ENCODE measurements at regions not wholly inside any gene's neighbourhood (a gene's known extent, or its start where the extent isn't known, plus 50 kb on each side); places are given as distances from the start of the nearest gene placed in this dataset.
"Not testable (repeated sequence)": the region's sequence is repeated elsewhere in the genome, so short reads cannot be mapped to it uniquely, and the experiment has no call there.

DNA sequence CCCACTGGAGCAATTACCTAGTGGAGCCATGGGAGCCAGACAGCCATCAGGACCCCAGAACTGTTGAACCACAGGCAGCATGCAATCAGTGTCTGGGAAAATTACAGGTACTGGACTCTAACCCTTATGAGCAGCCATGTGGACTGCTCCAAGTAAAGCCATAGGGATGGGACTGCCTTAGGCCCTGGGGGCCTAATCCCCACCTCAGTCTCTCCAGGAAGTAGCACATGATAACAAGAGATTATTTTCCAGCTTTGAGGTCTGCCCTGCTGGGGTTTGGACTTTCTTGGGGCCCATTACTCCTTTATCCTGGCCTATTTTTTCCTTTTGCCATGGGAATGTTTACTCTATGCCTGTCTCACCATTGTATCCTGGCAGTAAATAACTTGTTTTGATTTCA is 226.8 kb downstream of the AEBP2 start:
- no peak for DNase-seq

DNA sequence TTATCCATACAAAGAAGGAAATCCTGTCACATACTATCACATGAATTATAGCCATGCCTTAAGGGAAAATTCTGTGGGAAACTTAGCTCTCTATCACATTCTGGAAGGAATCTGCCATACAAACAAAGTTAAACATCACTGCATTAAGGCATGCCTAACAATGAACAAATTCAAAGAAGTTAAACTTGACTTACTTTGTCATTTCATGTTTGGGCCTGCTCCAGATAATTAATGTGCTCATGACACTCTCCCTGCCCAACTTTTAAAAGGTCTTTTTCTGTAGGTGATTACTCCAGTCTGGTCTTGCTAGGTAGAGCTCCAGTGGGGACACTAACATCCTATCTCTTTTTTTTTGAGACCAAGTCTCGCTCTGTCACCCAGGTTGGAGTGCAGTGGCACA is 230.5 kb downstream of the AEBP2 start:
- DNase-seq: no peak

DNA sequence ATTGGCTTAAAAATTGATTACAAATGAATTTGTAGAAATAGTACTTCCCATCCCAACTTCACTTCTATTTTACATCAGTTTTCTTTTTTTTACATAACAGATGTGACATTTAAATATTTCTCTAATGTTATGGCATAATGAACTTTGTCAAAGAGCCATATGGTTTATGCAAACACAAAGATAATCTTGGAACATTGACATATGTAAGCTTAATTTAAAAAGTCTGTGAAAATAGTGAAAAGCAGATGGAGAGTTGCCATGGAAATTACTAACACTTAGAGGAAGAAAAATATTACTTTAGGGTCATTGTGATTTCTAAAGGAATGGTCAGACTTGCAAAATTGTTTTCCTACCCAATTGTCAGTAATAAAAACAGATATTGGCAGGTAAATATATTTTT is 232.4 kb downstream of the AEBP2 start:
- DNase-seq: no peak

DNA sequence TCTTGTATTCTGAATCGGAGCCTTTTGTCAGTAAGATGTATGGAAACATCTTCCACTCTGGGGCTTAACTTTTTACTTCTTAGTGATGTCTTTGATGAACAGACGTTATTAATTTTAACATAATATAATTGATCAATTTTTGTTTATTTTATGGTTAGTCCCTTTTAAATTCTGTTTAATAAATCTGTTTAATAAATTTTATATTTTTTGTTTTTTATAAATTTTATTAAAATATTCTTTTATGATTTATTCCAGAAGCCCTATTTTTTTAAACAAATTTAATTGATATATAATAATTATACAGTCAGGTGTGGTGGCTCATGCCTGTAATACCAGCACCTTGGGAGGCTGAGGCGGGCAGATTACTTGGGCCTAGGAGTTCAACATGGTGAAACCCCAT is 235.1 kb downstream of the AEBP2 start:
- no peak for DNase-seq

DNA sequence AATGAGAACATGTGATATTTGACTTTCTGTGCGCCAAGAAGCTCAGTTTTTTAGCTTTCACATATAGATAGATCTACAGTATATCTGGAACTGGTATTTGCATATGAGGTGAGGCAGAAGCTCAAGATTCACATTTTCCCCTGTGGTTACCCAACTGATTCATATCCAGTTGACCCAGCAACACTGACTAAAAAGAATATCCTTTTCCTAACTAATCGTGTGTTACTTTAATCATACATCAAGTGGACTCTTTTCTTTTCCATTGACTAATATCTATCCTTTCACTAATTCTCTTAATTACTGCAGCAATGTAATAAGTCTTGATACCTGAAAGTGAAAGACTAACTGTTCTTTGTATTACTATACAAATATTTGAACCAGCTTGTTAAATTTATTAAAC is 236.1 kb downstream of the AEBP2 start:
- DNase-seq: no peak

DNA sequence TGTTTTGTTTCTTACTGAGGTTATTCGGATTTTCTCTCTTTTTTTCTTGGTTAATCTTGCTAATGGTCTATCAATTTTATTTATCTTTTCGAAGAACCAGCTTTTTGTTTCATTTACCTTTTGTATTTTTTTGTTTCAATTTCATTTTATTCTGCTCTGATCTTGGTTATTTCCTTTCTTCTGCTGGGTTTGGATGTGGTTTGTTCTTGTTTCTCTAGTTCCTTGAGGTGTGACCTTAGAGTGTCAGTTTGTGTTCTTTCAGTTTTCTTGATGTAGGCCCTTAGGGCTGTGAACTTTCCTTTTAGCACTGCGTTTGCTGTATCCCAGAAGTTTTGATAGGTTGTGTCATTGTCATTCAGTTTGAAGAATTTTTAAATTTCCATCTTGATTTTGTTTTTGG is 239.2 kb downstream of the AEBP2 start:
- not testable (repeated sequence) for DNase-seq

DNA sequence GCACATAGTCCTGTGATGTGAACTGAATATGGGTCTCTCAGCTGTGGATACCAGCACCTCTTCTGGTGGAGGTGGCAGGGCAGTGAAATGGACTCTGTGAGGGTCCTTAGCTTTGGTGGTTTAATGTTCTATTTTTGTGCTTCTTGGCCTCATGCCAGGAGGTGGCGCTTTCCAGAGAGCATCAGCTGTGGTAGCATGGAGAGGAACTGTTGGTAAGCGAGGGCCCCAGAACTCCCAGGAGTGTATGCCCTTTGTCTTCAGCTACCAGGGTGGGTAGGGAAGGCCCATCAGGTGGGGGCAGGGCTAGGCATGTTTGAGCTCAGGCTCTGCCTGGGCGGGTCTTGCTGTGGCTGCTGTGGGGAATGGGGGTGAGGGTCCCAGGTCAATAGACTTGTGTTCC is 241.7 kb downstream of the AEBP2 start:
- DNase-seq: no peak

DNA sequence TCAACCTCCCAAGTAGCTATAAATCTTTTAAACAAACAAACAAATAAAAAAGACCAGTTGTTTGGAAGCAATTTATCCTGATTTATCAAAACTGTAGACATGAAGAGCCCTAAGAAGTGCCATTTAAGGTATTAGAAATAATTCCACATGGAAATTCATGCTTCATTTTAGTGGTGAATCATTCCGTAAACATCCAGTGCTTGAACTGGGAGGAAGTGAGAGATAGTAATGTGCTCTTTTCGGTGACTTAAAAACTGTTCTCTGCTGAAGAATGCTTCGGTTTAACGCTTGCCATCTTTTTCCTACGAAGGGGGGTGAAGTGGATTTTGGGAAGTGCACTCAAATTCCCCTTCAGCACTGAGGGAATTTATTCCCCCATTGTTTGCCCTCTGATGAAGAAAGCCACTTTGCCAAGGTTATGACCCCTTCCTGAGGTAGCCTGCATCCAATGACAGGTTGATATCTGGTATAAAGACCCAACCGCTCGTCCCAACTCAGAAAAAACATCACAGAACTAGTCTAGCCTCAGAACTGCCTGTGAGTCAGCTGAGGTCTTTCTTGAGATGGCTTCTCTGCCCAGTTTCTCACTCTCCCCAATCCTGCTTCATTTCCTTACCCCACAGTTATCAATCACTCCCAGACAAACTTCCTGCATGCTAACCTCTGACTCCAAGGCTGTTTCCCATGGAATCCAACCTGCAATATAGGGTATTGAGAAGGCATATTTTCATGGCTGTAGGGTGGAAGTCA is 244.1 kb downstream of the AEBP2 start:
- DNase-seq: no peak

- DNase-seq: no peak
These were observed 248.1 kb downstream of the AEBP2 start for GRCh38 chr12:19687371-19687770.

- peak; percentile 56 for DNase-seq
These were observed 249.2 kb downstream of the AEBP2 start for GRCh38 chr12:19688532-19688931.

DNA sequence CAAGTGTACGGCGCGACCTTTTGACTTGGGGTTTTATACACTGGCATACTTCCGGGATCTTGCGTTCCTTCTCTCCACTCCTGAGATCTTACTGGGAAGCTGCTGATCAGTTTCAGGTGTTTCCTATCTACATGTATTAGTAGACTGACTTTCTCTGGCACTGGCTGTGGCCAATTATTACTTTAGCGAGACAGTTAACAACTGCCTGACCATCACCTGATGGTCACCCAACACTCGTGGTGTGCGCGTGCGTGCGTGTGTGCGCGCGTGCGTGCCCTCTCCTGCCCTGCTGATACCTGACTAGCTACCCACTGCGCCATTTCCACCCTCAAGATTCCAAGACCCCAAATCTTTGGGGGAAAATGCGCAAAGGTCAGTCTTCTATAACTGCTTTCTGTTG is 249.9 kb downstream of the AEBP2 start:
- no peak for DNase-seq

DNA sequence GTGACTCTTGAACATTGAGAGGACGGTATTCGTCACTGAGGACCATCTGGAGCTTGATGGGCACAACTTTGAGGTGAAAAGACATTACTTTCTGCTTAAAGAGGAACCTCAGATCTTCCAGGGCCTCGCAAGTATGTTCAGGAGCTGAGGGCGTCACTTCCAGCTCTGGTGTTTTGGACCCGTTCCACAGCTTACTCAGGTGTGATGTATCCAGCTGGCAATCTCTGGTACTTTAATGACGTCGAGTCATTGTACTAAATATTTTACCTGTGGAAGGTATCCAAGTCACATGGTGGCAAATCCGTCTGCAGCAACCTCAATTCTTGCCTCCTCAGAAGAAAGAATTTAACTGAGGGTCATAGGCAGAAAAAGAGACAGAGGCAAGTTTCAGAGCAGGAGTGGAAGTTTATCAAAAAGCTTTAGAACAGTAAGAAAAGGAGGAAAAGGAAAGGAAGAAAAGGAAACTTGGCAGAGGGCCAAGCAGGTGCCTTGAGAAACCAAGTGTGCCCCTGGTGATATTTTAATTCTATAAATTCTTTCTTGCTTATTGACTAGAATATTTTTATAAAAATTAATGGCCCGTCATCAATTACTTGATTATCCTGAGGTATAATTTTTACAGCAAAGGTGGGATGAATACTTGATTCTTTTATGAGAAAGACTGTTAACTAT is 250.6 kb downstream of the AEBP2 start:
- DNase-seq: no peak

DNA sequence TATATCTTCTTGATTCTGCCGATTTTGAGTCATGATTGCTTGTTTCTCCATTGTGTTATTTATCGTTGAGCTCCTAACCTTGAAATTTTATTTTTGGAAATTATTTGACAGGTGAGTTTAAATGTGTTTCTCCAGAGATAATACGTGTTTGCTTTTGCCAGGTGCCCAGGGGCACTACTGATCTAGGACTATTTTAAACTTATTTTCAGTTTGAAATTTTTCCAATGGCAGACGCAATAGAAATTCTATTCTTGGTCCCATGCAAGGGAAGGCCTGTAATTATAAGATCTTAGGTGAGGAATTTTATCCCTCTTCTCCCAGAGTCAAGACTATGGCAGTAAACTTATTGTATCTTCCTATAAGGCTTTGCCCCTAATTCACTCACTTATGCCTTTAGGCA is 252.8 kb downstream of the AEBP2 start:
- no peak for DNase-seq

- DNase-seq: no peak
These were observed 253.3 kb downstream of the AEBP2 start for GRCh38 chr12:19692566-19692965.

DNA sequence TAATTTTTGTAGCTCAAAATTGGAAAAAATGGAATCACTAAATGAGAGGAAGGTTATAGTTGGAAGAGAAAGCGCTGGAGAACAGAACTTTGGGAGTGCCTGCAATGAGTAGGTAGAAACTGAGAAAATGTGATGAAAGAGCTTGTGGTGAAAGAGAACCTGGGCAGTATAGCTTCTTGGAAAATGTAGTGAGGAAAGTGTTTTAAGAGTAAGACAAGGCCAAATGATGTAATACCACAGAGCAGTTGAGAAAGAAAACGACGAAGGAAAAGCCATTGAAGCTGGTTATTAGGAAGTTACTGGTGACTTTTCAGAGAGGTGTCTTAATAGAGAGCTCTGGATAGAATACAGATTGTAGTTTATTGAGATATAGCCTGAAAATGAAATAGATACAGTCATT is 255.3 kb downstream of the AEBP2 start:
- DNase-seq: no peak

- no peak for DNase-seq
These were observed 256.2 kb downstream of the AEBP2 start for GRCh38 chr12:19695244-19696098.

- no peak for DNase-seq
These were observed 261.7 kb downstream of the AEBP2 start for GRCh38 chr12:19700969-19701368.

DNA sequence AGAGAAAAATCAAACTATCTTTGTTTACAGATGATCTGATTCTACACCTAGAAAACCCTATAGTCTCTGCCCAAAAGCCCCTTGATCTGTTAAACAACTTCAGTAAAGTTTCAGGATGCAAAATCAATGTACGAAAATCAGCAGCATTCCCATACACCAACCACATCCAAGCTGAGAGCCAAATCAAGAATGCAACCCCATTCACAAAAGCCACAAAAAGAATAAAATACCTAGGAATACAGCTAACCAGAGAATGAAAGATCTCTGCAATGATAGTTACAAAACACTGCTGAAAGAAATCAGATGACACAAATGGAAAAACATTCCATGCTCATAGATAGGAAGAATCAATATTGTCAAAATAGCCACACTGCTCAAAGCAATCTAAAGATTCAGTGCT is 265.7 kb downstream of the AEBP2 start:
- DNase-seq: no peak

DNA sequence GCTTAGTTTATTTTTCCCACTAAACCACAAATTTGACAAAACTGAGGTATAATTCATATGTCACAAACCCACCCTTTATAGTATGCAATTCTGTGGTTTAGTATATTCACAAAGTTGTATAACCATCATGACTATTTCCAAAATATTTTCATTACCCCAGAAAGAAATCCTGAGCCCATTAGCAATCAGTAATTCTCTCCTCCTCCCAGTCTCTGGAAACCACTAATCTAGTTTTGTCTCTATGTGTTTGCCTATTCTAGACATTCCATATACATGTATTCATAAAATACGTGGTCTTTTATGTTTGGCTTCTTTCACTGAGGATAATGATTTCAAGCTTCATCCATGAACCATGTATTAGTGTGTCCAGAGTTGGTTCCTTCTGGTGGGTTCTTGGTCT is 267.6 kb downstream of the AEBP2 start:
- no peak for DNase-seq

DNA sequence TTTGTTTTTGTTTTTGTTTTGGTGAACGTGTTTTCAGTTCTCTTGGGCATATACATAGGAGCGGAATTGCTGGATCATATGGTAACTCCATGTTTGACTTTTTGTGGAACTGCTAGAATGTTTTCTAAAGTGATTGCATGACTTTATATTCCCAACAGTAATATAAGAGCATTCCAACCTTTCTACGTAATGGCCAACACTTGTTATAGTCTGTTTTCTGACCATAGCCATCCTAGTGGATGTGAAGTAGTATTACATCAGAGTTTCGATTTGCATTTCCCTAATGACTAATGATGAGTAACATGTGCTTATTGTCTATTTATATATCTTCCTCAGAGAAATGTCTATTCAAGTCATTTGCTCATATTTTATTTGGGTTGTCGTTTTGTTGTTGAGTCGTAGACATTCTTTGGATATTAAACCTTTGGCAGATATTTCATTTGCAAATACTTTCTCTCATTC is 268.7 kb downstream of the AEBP2 start:
- DNase-seq: no peak

DNA sequence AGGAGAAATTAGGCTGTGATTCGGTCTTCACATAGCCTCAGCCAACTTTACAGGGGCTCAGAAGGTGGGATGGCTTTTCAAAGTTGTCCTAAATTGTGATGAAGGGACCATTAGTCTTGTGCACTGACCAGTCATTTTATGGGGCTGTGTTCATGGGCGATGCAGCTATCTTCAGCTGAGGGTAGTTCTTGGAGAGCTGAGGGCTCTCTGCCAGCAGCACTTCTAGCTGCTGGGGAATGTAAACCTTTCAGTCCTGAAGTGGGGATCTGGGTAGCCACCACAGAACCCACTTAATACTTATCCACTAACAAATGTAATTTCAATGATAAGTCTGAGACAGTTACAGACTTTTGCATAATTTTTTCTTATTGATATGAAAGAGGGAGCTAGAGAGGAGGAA is 270.6 kb downstream of the AEBP2 start:
- no peak for DNase-seq
